Esophagus squamous epithelium (tissue), 5 donors: ENCODE measurements at regions not wholly inside any gene's neighbourhood (a gene's known extent, or its start where the extent isn't known, plus 50 kb on each side); places are given as distances from the start of the nearest gene placed in this dataset.

Experiments
- DNase-seq: peaks from one replicate; lab custom pipeline; 2025; lab: John Stamatoyannopoulos, UW
- H3K27ac ChIP-seq, 4 donors: fragments of 200-600 bp; sonication (generic); one replicate each; pipeline ENCODE4 v1.5.1; 2016 to 2019; ENCODE audit warnings: mild to moderate bottlenecking in 1 of 4
- H3K27me3 ChIP-seq, 4 donors: fragments of 200-600 bp; sonication (generic); 1 replicate in 3 of 4; 2 replicates in 1 of 4; pipeline versions ENCODE4 v1.5.1 to v1.6.0; 2017 to 2021; ENCODE audit warnings: antibody characterized with exemption in 1 of 4
- H3K36me3 ChIP-seq, 3 donors: fragments of 200-600 bp; sonication (generic); one replicate each; pipeline ENCODE4 v1.5.1; 2016 to 2019
- H3K4me1 ChIP-seq, 3 donors: fragments of 200-600 bp; sonication (generic); one replicate each; pipeline ENCODE4 v1.5.1; 2017 to 2019
- H3K4me3 ChIP-seq, 4 donors: fragments of 200-600 bp; sonication (generic); 1 replicate in 3 of 4; 2 replicates in 1 of 4; pipeline ENCODE4 v1.5.1; 2016 to 2019; ENCODE audit warnings: mild to moderate bottlenecking in 2 of 4, moderate library complexity in 1 of 4
- H3K9me3 ChIP-seq, 3 donors: fragments of 200-600 bp; sonication (generic); one replicate each; pipeline ENCODE4 v1.5.1; 2016 to 2019
- POLR2A ChIP-seq, 4 donors: fragments of 450-650 bp; IDR thresholded peaks; one replicate each; pipeline ENCODE4 v1.6.1; 2017; ENCODE audit warnings: antibody characterized with exemption in 4 of 4, mild to moderate bottlenecking in 4 of 4, moderate library complexity in 3 of 4
- WGBS, 2 donors: methylation state at CpG; one replicate each; pipeline ENCODE4 v1.1.5; 2018; 5-methylcytosine and 5-hydroxymethylcytosine counted together
- intact Hi-C: fragments of 100-400 bp; cut with DNase I; formaldehyde crosslinking; loops from one replicate; pipeline ENCODE4 v1.15.0; 2022
- TF ChIP-seq, protein P1 (sequence below), 6 experiments: fragments of 450-650 bp in 4 of 6; fragments of 200-600 bp in 2 of 6; sonication (generic) in 2 of 6; IDR thresholded peaks; one replicate each; pipeline ENCODE4 v1.5.1; 2016 to 2019; ENCODE audit warnings: antibody characterized with exemption in 6 of 6, mild to moderate bottlenecking in 4 of 6, moderate library complexity in 4 of 6
- donor health status: DM: yes; HTN: yes; CAD: no.

DNA sequence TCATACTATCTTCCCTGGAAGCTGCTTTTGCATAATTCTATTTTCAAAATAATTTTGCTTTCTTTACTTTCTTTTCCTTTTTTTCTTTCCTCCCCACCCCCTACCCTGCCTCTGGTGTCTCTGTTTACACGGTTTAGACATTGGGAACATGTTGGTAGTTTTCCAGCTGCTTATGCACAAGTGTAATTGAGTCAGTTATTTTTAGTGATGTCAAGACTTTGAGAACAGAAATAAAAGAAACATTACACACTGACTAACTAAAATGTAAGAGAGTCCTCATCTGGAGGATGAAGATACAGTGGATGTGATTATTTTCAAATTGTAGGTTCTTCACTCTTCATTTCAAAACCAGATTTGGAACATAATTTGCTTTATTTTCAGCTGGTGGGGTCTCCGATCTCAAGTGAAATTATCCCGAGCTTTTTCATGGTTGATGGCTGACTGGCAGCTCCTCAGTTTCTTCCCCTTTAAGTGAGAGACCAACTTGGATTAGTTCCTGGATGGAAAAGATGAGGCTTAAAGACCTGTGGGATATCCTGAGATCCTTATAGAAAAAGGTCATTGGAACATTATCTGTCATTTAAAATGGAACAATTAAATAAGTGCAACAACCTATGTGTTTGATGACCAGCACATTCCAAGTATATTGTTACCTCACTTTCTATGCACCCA is 154.4 kb upstream of the ZNF462 start:
- no peak for DNase-seq
- Histone ChIP-seq H3K9me3 (no peaks in the 10 kb centered on the region), H3K4me1 (peaks cover 0 to 5% (median 0%) of the 10 kb centered on the region in 3 donors), H3K36me3 (no peaks in the 10 kb centered on the region), H3K4me3 (no peak overlapping the region), H3K27ac (no peak overlapping the region), H3K27me3 (no peaks in the 10 kb centered on the region)
- WGBS, 2 donors, result 60 to 68% methylated on average over 3 of the region's 3 CpGs
- intact Hi-C loops, result no loop called here
- TF ChIP-seq, protein P1, sequence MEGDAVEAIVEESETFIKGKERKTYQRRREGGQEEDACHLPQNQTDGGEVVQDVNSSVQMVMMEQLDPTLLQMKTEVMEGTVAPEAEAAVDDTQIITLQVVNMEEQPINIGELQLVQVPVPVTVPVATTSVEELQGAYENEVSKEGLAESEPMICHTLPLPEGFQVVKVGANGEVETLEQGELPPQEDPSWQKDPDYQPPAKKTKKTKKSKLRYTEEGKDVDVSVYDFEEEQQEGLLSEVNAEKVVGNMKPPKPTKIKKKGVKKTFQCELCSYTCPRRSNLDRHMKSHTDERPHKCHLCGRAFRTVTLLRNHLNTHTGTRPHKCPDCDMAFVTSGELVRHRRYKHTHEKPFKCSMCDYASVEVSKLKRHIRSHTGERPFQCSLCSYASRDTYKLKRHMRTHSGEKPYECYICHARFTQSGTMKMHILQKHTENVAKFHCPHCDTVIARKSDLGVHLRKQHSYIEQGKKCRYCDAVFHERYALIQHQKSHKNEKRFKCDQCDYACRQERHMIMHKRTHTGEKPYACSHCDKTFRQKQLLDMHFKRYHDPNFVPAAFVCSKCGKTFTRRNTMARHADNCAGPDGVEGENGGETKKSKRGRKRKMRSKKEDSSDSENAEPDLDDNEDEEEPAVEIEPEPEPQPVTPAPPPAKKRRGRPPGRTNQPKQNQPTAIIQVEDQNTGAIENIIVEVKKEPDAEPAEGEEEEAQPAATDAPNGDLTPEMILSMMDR (IDR thresholded peaks at IDR 0.05), result no peak
- TF ChIP-seq POLR2A (IDR thresholded peaks at IDR 0.05), result no peak

DNA sequence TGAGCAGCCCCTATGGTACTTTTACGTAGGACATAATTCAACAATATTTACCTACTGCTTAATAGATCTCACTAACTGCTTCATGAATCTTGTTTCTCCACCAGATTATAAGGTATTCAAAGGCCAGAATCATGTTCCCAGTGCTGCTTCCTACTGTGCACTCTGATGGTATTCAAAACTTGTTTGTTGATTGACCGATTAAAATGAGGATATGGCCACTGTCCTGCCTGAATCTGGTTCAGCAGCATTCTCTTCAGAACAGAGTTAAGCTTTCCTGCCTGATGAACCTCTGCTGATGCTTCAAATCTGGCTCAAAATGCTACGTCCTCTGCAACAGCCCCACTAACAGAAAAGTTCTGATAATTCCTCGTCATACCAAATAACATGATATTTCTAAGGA is 150.7 kb upstream of the ZNF462 start:
- Histone ChIP-seq H3K4me1 (peaks cover 0 to 5% (median 0%) of the 10 kb centered on the region in 3 donors), H3K9me3 (no peaks in the 10 kb centered on the region), H3K27me3 (no peaks in the 10 kb centered on the region), H3K4me3 (no peak overlapping the region), H3K27ac (no peak overlapping the region), H3K36me3 (no peaks in the 10 kb centered on the region)
- intact Hi-C loops, result no loop called here
- 82 to 90% methylated on average over 4 of the region's 4 CpGs for WGBS, 2 donors
- TF ChIP-seq, protein P1 (IDR thresholded peaks at IDR 0.05), result no peak
- TF ChIP-seq POLR2A (IDR thresholded peaks at IDR 0.05), result no peak
- no peak for DNase-seq

DNA sequence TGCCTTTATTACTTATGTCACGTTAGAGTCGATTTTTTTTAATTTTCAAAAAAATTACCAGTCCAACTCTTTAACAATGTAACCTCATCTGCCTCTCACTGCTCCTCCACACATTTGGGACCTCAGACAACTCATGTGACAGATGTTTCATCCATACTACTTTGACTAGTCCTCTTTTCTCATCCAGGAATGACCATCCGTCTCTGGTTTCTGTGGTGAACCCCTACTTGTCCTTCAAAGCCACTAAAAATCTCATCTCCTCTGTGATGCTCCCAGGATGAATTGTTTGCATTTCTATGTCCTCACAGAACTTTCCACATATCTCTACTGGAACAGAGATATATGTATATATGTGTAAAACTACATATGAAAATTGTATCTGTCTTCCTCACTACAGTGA is 149.8 kb upstream of the ZNF462 start:
- no peaks in the 10 kb centered on the region for H3K36me3 ChIP-seq
- H3K27me3 ChIP-seq, result no peaks in the 10 kb centered on the region
- intact Hi-C loops, result no loop called here
- no peak overlapping the region for H3K27ac ChIP-seq
- WGBS, 2 donors, result 89 to 98% methylated on average over 3 of the region's 3 CpGs
- H3K4me1 ChIP-seq, result peaks cover 0 to 10% (median 0%) of the 10 kb centered on the region in 3 donors
- H3K4me3 ChIP-seq, result no peak overlapping the region
- DNase-seq, result no peak
- TF ChIP-seq, protein P1 (IDR thresholded peaks at IDR 0.05), result no peak
- TF ChIP-seq POLR2A (IDR thresholded peaks at IDR 0.05), result no peak
- no peaks in the 10 kb centered on the region for H3K9me3 ChIP-seq

DNA sequence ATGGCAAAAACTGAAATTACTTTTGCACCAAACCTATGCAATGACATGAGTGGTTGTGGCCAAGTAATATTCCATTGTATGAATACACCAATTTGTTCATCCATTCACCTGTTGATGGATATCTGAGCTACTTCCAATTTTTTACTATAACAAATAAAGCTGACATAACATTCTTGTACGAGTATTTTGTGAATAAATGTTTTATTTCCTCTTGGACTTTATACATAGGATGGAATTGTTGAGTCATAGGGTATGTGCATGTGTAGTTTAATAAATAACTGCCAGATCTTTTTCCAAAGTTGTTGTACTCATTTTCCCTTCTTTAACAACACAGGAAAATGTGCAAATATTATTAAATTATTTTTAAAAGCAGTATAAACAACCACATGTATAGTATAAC is 146.1 kb upstream of the ZNF462 start:
- DNase-seq, result no peak
- H3K36me3 ChIP-seq, result no peaks in the 10 kb centered on the region
- no peak overlapping the region for H3K4me3 ChIP-seq
- 4 to 14% methylated on average over 1 of the region's 1 CpG for WGBS, 2 donors
- H3K27me3 ChIP-seq, result no peaks in the 10 kb centered on the region
- no peaks in the 10 kb centered on the region for H3K9me3 ChIP-seq
- H3K4me1 ChIP-seq, result peaks cover 0 to 8% (median 0%) of the 10 kb centered on the region in 3 donors
- TF ChIP-seq, protein P1 (IDR thresholded peaks at IDR 0.05), result no peak
- TF ChIP-seq POLR2A (IDR thresholded peaks at IDR 0.05), result no peak
- intact Hi-C loops, result no loop called here
- H3K27ac ChIP-seq, result no peak overlapping the region

DNA sequence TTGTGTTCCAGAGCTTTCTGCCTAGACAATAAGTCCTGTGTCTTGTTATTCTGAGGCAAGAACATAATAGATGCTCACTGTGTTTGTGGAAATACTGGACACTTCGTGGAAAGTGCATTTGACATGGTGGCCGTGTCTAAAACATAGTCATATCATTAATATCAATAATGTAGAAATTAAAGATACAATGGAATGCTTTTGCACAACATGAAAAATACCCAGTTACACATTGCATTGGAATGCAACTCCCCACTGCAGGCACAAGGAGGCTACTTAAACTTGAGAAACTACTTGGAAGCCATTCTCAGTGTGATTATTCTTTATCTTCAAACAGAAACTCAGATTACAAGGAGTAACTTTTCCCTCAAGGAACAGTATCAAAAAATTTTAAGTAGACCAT is 145.3 kb upstream of the ZNF462 start:
- TF ChIP-seq, protein P1 (IDR thresholded peaks at IDR 0.05), result peak in 1 of 6 experiments; percentile 16
- no peak for TF ChIP-seq POLR2A (IDR thresholded peaks at IDR 0.05)
- Histone ChIP-seq H3K9me3 (no peaks in the 10 kb centered on the region), H3K27me3 (no peaks in the 10 kb centered on the region), H3K36me3 (no peaks in the 10 kb centered on the region), H3K27ac (no peak overlapping the region), H3K4me3 (no peak overlapping the region), H3K4me1 (peaks cover 0 to 8% (median 0%) of the 10 kb centered on the region in 3 donors)
- intact Hi-C loops, result no loop called here
- DNase-seq, result no peak
- 9 to 25% methylated on average over 2 of the region's 2 CpGs for WGBS, 2 donors
